ENCODE measurements at regions not wholly inside any gene's neighbourhood (a gene's known extent, or its start where the extent isn't known, plus 50 kb on each side); places are given as distances from the start of the nearest gene placed in this dataset.

DNA sequence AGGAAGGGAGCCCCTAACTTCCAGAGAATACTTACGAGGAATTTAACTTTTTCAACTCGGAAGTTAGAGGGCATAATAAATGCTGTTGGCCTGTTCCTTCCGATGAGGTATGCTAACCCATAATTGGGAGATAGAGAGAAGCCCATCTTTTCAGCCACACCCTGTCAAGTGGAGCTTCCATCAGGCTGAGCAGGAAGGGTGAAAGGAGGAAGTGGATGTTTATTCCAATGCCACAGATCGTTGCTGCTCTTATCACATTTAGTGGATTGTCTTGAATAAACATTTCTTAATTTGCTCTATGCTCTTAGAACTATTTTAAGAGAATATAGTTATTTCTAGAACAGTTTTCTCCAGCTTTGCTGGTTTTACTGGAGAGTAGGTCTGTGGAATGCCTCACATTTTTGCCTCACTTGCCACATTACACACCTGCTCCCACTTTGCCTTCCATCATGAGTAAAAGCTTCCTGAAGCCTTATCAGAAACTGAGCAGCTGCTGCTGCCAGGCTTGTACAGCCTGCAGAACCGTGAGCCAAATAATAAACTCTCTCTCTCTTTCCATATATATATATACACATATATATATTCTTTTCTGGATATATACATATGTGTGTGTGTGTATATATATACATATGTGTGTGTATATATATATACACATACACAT lies 60.0 kb upstream of the RGS21 start:
- Histone ChIP-seq H3K9me3 (peaks cover 0 to 29% (median 14%) of the 10 kb centered on the region in 8 donors), H3K4me1 (no peaks in the 10 kb centered on the region), H3K27ac (peak overlapping the region in 3 of 8 donors; percentile 12 to 18 (median 13)), H3K4me3 (no peak overlapping the region), H3K27me3 (replicated peaks in 1 of 7) (no peaks in the 10 kb centered on the region), H3K36me3 (no peaks in the 10 kb centered on the region)
- TF ChIP-seq POLR2AphosphoS5 (IDR thresholded peaks at IDR 0.05) (no peak), POLR2A (IDR thresholded peaks at IDR 0.05) (no peak)
- TF ChIP-seq, protein P1, sequence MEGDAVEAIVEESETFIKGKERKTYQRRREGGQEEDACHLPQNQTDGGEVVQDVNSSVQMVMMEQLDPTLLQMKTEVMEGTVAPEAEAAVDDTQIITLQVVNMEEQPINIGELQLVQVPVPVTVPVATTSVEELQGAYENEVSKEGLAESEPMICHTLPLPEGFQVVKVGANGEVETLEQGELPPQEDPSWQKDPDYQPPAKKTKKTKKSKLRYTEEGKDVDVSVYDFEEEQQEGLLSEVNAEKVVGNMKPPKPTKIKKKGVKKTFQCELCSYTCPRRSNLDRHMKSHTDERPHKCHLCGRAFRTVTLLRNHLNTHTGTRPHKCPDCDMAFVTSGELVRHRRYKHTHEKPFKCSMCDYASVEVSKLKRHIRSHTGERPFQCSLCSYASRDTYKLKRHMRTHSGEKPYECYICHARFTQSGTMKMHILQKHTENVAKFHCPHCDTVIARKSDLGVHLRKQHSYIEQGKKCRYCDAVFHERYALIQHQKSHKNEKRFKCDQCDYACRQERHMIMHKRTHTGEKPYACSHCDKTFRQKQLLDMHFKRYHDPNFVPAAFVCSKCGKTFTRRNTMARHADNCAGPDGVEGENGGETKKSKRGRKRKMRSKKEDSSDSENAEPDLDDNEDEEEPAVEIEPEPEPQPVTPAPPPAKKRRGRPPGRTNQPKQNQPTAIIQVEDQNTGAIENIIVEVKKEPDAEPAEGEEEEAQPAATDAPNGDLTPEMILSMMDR (IDR thresholded peaks at IDR 0.05 in 8 of 11, conservative IDR thresholded peaks at IDR 0.05 in 3 of 11), result no peak
- no peak for DNase-seq
- intact Hi-C loops (cut with DNase I; ENCODE audit: low total_unique reads), result no loop called here
- WGBS, 5 donors, result 46 to 63% (median 52%) methylated on average over 5 of the region's 5 CpGs

DNA sequence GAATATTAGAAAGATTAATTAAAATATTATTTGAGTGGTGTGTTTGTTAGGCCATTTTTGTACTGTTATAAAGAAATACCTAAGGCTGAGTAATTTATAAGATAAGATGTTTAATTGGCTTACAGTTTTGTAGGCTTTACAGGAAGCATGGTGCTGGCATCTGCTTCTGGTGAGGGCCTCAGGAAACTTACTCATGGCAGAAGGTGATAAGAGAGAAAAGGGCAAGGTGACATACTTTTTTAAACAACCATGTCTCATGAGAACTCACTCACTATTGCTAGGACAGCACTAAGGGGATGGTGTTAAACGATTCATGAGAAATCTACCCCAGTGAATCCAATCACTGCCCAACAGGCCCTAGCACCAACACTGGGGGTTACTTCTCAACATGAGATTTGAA lies 56.7 kb upstream of the RGS21 start:
- H3K36me3 ChIP-seq, result no peaks in the 10 kb centered on the region
- H3K9me3 ChIP-seq, result no peaks in the 10 kb centered on the region
- H3K27ac ChIP-seq, result peak overlapping the region in 3 of 8 donors; percentile 21 to 35 (median 28)
- intact Hi-C loops (cut with DNase I; ENCODE audit: low total_unique reads), result no loop called here
- no peak overlapping the region for H3K4me3 ChIP-seq
- no peak for TF ChIP-seq POLR2AphosphoS5 (IDR thresholded peaks at IDR 0.05)
- TF ChIP-seq, protein P1 (IDR thresholded peaks at IDR 0.05 in 8 of 11, conservative IDR thresholded peaks at IDR 0.05 in 3 of 11), result no peak
- TF ChIP-seq POLR2A (IDR thresholded peaks at IDR 0.05), result no peak
- no peaks in the 10 kb centered on the region for H3K4me1 ChIP-seq
- no peak for DNase-seq
- WGBS, 5 donors, result 54 to 69% (median 66%) methylated on average over 1 of the region's 1 CpG
- H3K27me3 ChIP-seq (replicated peaks in 1 of 7), result no peaks in the 10 kb centered on the region

DNA sequence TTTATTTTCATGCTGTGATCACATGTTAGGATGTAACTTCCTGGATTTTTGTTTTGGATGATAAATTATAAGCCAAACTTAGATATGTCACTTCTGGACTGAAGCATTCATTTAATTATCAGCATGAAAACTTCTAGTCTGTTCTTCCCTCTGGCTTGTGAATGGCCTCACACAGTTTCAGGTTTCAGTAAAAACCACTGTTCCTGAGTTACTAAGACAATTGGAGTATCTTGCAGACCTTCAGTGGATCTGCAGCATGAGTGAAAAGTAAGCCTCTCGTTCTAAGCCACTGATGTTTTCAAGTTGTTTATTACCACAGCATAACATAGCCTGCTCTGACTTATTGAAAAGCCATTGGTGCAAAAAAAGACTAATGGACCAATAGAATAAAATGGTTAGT lies 55.3 kb upstream of the RGS21 start:
- H3K9me3 ChIP-seq, result no peaks in the 10 kb centered on the region
- H3K27ac ChIP-seq, result no peak overlapping the region
- no peak overlapping the region for H3K4me3 ChIP-seq
- H3K36me3 ChIP-seq, result no peaks in the 10 kb centered on the region
- TF ChIP-seq POLR2AphosphoS5 (IDR thresholded peaks at IDR 0.05), result no peak
- TF ChIP-seq, protein P1 (IDR thresholded peaks at IDR 0.05 in 8 of 11, conservative IDR thresholded peaks at IDR 0.05 in 3 of 11), result no peak
- TF ChIP-seq POLR2A (IDR thresholded peaks at IDR 0.05), result no peak
- no peaks in the 10 kb centered on the region for H3K4me1 ChIP-seq
- DNase-seq, result no peak
- intact Hi-C loops (cut with DNase I; ENCODE audit: low total_unique reads), result no loop called here
- no peaks in the 10 kb centered on the region for H3K27me3 ChIP-seq (replicated peaks in 1 of 7)
- 67 to 79% (median 79%) methylated on average over 1 of the region's 1 CpG for WGBS, 5 donors

DNA sequence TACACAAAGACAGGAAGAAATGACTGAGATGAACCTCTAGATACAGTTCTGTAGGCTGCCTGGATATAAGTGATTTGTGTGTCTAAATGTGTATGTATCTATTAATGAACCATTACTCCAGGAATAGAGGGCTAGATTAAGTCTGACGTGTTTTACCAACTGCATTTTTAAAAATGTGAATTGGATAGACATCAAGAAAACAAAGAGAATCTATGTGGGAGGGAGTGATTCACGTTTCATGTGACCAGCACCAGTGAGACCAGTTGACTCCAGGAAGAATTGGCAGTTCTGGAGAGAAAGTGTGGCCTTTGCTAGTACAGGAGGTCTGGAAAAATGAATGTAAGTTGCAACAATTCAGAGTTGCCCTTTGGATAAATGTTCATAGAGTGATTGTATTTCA lies 53.4 kb upstream of the RGS21 start:
- Histone ChIP-seq H3K36me3 (no peaks in the 10 kb centered on the region), H3K9me3 (no peaks in the 10 kb centered on the region), H3K27me3 (replicated peaks in 1 of 7) (no peaks in the 10 kb centered on the region), H3K4me3 (no peak overlapping the region), H3K4me1 (no peaks in the 10 kb centered on the region), H3K27ac (no peak overlapping the region)
- no peak for DNase-seq
- TF ChIP-seq POLR2A (IDR thresholded peaks at IDR 0.05) (no peak), POLR2AphosphoS5 (IDR thresholded peaks at IDR 0.05) (no peak)
- TF ChIP-seq, protein P1 (IDR thresholded peaks at IDR 0.05 in 8 of 11, conservative IDR thresholded peaks at IDR 0.05 in 3 of 11), result no peak
- 48 to 68% (median 67%) methylated on average over 2 of the region's 2 CpGs for WGBS, 5 donors
- intact Hi-C loops (cut with DNase I; ENCODE audit: low total_unique reads), result no loop called here

All from spleen (tissue), 11 donors.